Peyer's patch (tissue), 4 donors: ENCODE measurements at regions not wholly inside any gene's neighbourhood (a gene's known extent, or its start where the extent isn't known, plus 50 kb on each side); places are given as distances from the start of the nearest gene placed in this dataset.

Experiments
- POLR2A ChIP-seq, 2 donors: fragments of 450-650 bp; IDR thresholded peaks; one replicate each; pipeline ENCODE4 v1.5.1; 2017; ENCODE audit warnings: antibody characterized with exemption in 2 of 2, mild to moderate bottlenecking in 2 of 2, moderate library complexity in 2 of 2
- TF ChIP-seq, protein P1 (sequence below), 6 experiments: fragments of 450-650 bp in 4 of 6; fragments of 200-600 bp in 2 of 6; sonication (generic) in 1 of 6; IDR thresholded peaks; one replicate each; pipeline ENCODE4 v1.5.1; 2017 to 2019; ENCODE audit warnings: antibody characterized with exemption in 6 of 6, mild to moderate bottlenecking in 3 of 6, moderate library complexity in 1 of 6

- no peak for TF ChIP-seq POLR2A (IDR thresholded peaks at IDR 0.05)
- TF ChIP-seq, protein P1, sequence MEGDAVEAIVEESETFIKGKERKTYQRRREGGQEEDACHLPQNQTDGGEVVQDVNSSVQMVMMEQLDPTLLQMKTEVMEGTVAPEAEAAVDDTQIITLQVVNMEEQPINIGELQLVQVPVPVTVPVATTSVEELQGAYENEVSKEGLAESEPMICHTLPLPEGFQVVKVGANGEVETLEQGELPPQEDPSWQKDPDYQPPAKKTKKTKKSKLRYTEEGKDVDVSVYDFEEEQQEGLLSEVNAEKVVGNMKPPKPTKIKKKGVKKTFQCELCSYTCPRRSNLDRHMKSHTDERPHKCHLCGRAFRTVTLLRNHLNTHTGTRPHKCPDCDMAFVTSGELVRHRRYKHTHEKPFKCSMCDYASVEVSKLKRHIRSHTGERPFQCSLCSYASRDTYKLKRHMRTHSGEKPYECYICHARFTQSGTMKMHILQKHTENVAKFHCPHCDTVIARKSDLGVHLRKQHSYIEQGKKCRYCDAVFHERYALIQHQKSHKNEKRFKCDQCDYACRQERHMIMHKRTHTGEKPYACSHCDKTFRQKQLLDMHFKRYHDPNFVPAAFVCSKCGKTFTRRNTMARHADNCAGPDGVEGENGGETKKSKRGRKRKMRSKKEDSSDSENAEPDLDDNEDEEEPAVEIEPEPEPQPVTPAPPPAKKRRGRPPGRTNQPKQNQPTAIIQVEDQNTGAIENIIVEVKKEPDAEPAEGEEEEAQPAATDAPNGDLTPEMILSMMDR (IDR thresholded peaks at IDR 0.05) = no peak
These were observed 953.0 kb downstream of the GRID1 start for GRCh38 chr10:85413570-85413969.
